ENCODE measurements at regions not wholly inside any gene's neighbourhood (a gene's known extent, or its start where the extent isn't known, plus 50 kb on each side); places are given as distances from the start of the nearest gene placed in this dataset.

DNA sequence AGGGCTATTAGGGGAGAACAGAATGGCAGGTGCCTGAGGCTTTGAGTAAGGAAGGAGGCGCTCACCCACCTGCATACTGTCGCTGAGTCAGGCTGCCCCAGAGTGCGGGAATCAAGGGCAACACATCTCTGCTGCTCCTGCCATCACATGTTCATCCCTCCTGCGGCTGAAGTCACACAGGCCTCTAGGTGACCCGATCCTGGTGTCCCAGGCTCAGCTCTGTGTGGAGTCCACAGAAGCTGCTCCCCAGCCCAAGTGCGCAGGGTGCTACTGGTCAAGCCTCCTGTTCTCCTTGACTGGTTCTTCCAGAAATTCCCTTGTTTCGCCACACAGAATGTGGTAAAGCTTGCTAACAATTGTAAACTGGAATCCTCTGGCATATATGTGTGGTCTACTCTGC is 96.9 kb upstream of the IL6 start:
- Histone ChIP-seq H3K79me2 (ENCODE audit: insufficient read depth) (no peaks in the 10 kb centered on the region), H4K20me1 (ENCODE audit: insufficient read depth) (no peaks in the 10 kb centered on the region), H3K4me3 (ENCODE audit: low read depth in 2 of 2, low read length in 1 of 2) (no peak overlapping the region), H3K9me2 (no peaks in the 10 kb centered on the region), H3K36me3 (replicated peaks in 1 of 2; ENCODE audit: control insufficient read depth in 1 of 2, insufficient read depth in 2 of 2, low read length in 1 of 2) (no peaks in the 10 kb centered on the region), H3K4me2 (no peak overlapping the region), H3K9me3 (no peaks in the 10 kb centered on the region), H3K9ac (no peak overlapping the region), H2AFZ (ENCODE audit: low read depth) (no peak overlapping the region), H3F3A (replicated peaks; ENCODE audit: insufficient read depth) (peaks cover 10% of the 10 kb centered on the region), H3K27me3 (ENCODE audit: insufficient read depth) (no peaks in the 10 kb centered on the region), H3K27ac (ENCODE audit: low read depth in 2 of 2, low read length in 1 of 2) (no peak overlapping the region), H3K4me1 (ENCODE audit: control insufficient read depth in 1 of 2, insufficient read depth in 2 of 2, low read depth in 1 of 2, low read length in 1 of 2) (no peaks in the 10 kb centered on the region; a peak in 1 of 4 replicates)
- TF ChIP-seq RXRA (IDR thresholded peaks at IDR 0.05; ENCODE audit: borderline replicate concordance, low read depth) (no peak), CHD2 (IDR thresholded peaks at IDR 0.05; ENCODE audit: low read length, partially characterized antibody) (no peak), FOXJ3 (CRISPR knock-in tag; IDR thresholded peaks at IDR 0.05) (no peak), EZH2phosphoT487 (IDR thresholded peaks at IDR 0.05; ENCODE audit: borderline replicate concordance, low read depth) (no peak), EP300 (IDR thresholded peaks at IDR 0.05; ENCODE audit: borderline replicate concordance in 1 of 2, low read depth in 1 of 2, low read length in 1 of 2) (no peak), JUND (IDR thresholded peaks at IDR 0.05) (no peak), RCOR1 (IDR thresholded peaks at IDR 0.05; ENCODE audit: low read length) (no peak), TAF1 (IDR thresholded peaks at IDR 0.05; ENCODE audit: borderline replicate concordance, low read depth, low read length) (no peak), SIN3A (IDR thresholded peaks at IDR 0.05; ENCODE audit: borderline replicate concordance, low read depth, low read length) (no peak), ELF1 (IDR thresholded peaks at IDR 0.05) (no peak), NRF1 (IDR thresholded peaks at IDR 0.05; ENCODE audit: low read depth, low read length) (no peak), RFX5 (IDR thresholded peaks at IDR 0.05; ENCODE audit: low read length) (no peak), FOSL2 (IDR thresholded peaks at IDR 0.05; ENCODE audit: borderline replicate concordance, low read depth) (no peak), RAD21 (IDR thresholded peaks at IDR 0.05; ENCODE audit: low read length) (no peak)
- TF ChIP-seq, protein P1, sequence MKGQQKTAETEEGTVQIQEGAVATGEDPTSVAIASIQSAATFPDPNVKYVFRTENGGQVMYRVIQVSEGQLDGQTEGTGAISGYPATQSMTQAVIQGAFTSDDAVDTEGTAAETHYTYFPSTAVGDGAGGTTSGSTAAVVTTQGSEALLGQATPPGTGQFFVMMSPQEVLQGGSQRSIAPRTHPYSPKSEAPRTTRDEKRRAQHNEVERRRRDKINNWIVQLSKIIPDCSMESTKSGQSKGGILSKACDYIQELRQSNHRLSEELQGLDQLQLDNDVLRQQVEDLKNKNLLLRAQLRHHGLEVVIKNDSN (IDR thresholded peaks at IDR 0.05; ENCODE audit: borderline replicate concordance, low read depth): no peak
- TF ChIP-seq, protein P2, sequence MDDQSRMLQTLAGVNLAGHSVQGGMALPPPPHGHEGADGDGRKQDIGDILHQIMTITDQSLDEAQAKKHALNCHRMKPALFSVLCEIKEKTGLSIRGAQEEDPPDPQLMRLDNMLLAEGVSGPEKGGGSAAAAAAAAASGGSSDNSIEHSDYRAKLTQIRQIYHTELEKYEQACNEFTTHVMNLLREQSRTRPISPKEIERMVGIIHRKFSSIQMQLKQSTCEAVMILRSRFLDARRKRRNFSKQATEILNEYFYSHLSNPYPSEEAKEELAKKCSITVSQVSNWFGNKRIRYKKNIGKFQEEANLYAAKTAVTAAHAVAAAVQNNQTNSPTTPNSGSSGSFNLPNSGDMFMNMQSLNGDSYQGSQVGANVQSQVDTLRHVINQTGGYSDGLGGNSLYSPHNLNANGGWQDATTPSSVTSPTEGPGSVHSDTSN (IDR thresholded peaks at IDR 0.05): no peak
- TF ChIP-seq, protein P3, sequence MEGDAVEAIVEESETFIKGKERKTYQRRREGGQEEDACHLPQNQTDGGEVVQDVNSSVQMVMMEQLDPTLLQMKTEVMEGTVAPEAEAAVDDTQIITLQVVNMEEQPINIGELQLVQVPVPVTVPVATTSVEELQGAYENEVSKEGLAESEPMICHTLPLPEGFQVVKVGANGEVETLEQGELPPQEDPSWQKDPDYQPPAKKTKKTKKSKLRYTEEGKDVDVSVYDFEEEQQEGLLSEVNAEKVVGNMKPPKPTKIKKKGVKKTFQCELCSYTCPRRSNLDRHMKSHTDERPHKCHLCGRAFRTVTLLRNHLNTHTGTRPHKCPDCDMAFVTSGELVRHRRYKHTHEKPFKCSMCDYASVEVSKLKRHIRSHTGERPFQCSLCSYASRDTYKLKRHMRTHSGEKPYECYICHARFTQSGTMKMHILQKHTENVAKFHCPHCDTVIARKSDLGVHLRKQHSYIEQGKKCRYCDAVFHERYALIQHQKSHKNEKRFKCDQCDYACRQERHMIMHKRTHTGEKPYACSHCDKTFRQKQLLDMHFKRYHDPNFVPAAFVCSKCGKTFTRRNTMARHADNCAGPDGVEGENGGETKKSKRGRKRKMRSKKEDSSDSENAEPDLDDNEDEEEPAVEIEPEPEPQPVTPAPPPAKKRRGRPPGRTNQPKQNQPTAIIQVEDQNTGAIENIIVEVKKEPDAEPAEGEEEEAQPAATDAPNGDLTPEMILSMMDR (IDR thresholded peaks at IDR 0.05): no peak
- CTCF ChIA-PET: interaction anchor here (0.8 kb wide), 1 partner anchor 10 kb away, joined by 3 read pairs; no protein-coding TSS in a partner anchor
- DNase-seq: no peak
- WGBS (ENCODE audit: low lambda C conversion rate): 18% methylated on average over 5 of the region's 7 CpGs
- POLR2A ChIA-PET: no interaction called here

Measured in SK-N-SH (cell line).